Superior temporal gyrus (tissue), 1 donor: ENCODE measurements at regions not wholly inside any gene's neighbourhood (a gene's known extent, or its start where the extent isn't known, plus 50 kb on each side); places are given as distances from the start of the nearest gene placed in this dataset.
"Not testable (repeated sequence)": the region's sequence is repeated elsewhere in the genome, so short reads cannot be mapped to it uniquely, and the experiment has no call there.

Experiments
- DNase-seq: peaks from one replicate; pipeline ENCODE4 v3.0.0-alpha.2; 2016; ENCODE audit errors: extremely low spot score

GRCh38 chr5:100017520-100018262 lies 517.5 kb upstream of the FAM174A start:
- DNase-seq: no peak

GRCh38 chr5:100013305-100013704 lies 521.9 kb upstream of the FAM174A start:
- not testable (repeated sequence) for DNase-seq

GRCh38 chr5:100011160-100011559 lies 524.0 kb upstream of the FAM174A start:
- not testable (repeated sequence) for DNase-seq

- no peak for DNase-seq
Measured at GRCh38 chr5:100004969-100005368, 530.2 kb upstream of the FAM174A start.

GRCh38 chr5:99998319-99998718 lies 536.9 kb upstream of the FAM174A start:
- DNase-seq: no peak

- no peak for DNase-seq
Measured at GRCh38 chr5:99995407-99995806, 539.8 kb upstream of the FAM174A start.

GRCh38 chr5:99973779-99974178 lies 561.4 kb upstream of the FAM174A start:
- no peak for DNase-seq

- no peak for DNase-seq
Measured at GRCh38 chr5:99955962-99956361, 579.2 kb upstream of the FAM174A start.

- DNase-seq: no peak
Measured at GRCh38 chr5:99955006-99955405, 580.2 kb upstream of the FAM174A start.

- DNase-seq: no peak
Measured at GRCh38 chr5:99949969-99950524, 585.1 kb upstream of the FAM174A start.

- DNase-seq: no peak
Measured at GRCh38 chr5:99949361-99949760, 585.8 kb upstream of the FAM174A start.

- DNase-seq: no peak
Measured at GRCh38 chr5:99948850-99949249, 586.3 kb upstream of the FAM174A start.

GRCh38 chr5:99945478-99946442 lies 589.4 kb upstream of the FAM174A start:
- no peak for DNase-seq

GRCh38 chr5:99940540-99940939 lies 594.6 kb upstream of the FAM174A start:
- DNase-seq: no peak

- DNase-seq: no peak
Measured at GRCh38 chr5:99936911-99937310, 598.3 kb upstream of the FAM174A start.

- DNase-seq: no peak
Measured at GRCh38 chr5:99929806-99930135, 605.4 kb upstream of the FAM174A start.

- no peak for DNase-seq
Measured at GRCh38 chr5:99929067-99929805, 605.9 kb upstream of the FAM174A start.

- no peak for DNase-seq
Measured at GRCh38 chr5:99928490-99928889, 606.7 kb upstream of the FAM174A start.

GRCh38 chr5:99926463-99926862 lies 608.7 kb upstream of the FAM174A start:
- no peak for DNase-seq

- DNase-seq: no peak
Measured at GRCh38 chr5:99922386-99922785, 612.8 kb upstream of the FAM174A start.

- no peak for DNase-seq
Measured at GRCh38 chr5:99911971-99912370, 623.2 kb upstream of the FAM174A start.

- DNase-seq: no peak
Measured at GRCh38 chr5:99906776-99907175, 628.4 kb upstream of the FAM174A start.
